Neural cell (in vitro differentiated cells): ENCODE measurements at regions not wholly inside any gene's neighbourhood (a gene's known extent, or its start where the extent isn't known, plus 50 kb on each side); places are given as distances from the start of the nearest gene placed in this dataset.

Source experiments
- H2AFZ ChIP-seq: fragments of 200-600, 300-800 bp; sonication (generic), shearing (Covaris generic); 2 replicates; pipeline ENCODE4 v1.6.0; 2014; ENCODE audit warnings: low read depth, mild to moderate bottlenecking, antibody characterized with exemption, low read length, moderate library complexity
- H3F3A ChIP-seq: fragments of 200-600 bp; shearing (Covaris generic); 2 replicates; pipeline ENCODE4 v1.6.1; 2016; ENCODE audit warnings: mild to moderate bottlenecking, moderate library complexity, mixed read lengths, antibody characterized with exemption, low read length; ENCODE audit not compliant: insufficient read depth, poor library complexity, severe bottlenecking
- H3K27ac ChIP-seq: fragments of 200-600, 300-800 bp; sonication (generic), shearing (Covaris generic); 2 replicates; pipeline ENCODE4 v1.5.1; 2014; ENCODE audit warnings: mild to moderate bottlenecking, low read length, moderate library complexity
- H3K27me3 ChIP-seq: fragments of 300-800, 200-600 bp; sonication (generic), shearing (Covaris generic); 2 replicates; pipeline ENCODE4 v1.6.0; 2014; ENCODE audit warnings: mild to moderate bottlenecking, low read depth, low read length, moderate library complexity; ENCODE audit not compliant: insufficient read depth
- H3K36me3 ChIP-seq: fragments of 300-800, 200-600 bp; sonication (generic), shearing (Covaris generic); 2 replicates; pipeline ENCODE4 v1.5.1; 2014; ENCODE audit warnings: mild to moderate bottlenecking, antibody characterized with exemption, low read length, moderate library complexity; ENCODE audit not compliant: insufficient read depth
- H3K4me2 ChIP-seq: fragments of 300-800, 200-600 bp; sonication (generic), shearing (Covaris generic); 2 replicates; pipeline ENCODE4 v1.6.0; 2014; ENCODE audit warnings: mild to moderate bottlenecking, low read length
- H3K4me3 ChIP-seq: fragments of 300-800, 200-600 bp; sonication (generic), shearing (Covaris generic); 2 replicates; pipeline ENCODE4 v1.5.1; 2014; ENCODE audit warnings: mild to moderate bottlenecking, low read length, moderate library complexity
- H3K79me2 ChIP-seq: fragments of 200-600 bp; shearing (Covaris generic); replicated peaks from 2 replicates; pipeline ENCODE4 v1.6.0; 2014; ENCODE audit warnings: mild to moderate bottlenecking, low read length, moderate library complexity; ENCODE audit not compliant: insufficient read depth
- H3K9ac ChIP-seq: fragments of 300-800, 200-600 bp; sonication (generic), shearing (Covaris generic); 2 replicates; pipeline ENCODE4 v1.6.1; 2016; ENCODE audit warnings: mild to moderate bottlenecking, low read length, mixed read lengths
- H3K9me2 ChIP-seq: fragments of 200-600 bp; shearing (Covaris generic); 2 replicates; pipeline ENCODE4 v1.6.1; 2016; ENCODE audit warnings: mild to moderate bottlenecking, low read length, mixed read lengths; ENCODE audit not compliant: insufficient read depth
- H3K9me3 ChIP-seq: fragments of 200-600, 300-800 bp; sonication (generic), shearing (Covaris generic); 2 replicates; pipeline ENCODE4 v1.6.1; 2016; ENCODE audit warnings: mild to moderate bottlenecking, mixed run types, low read length, moderate library complexity, mixed read lengths
- H4K20me1 ChIP-seq: fragments of 200-600 bp; shearing (Covaris generic); 2 replicates; pipeline ENCODE4 v1.6.1; 2016; ENCODE audit warnings: mild to moderate bottlenecking, mixed run types; ENCODE audit not compliant: insufficient read depth
- EP300 ChIP-seq: fragments of 450-650 bp; conservative IDR thresholded peaks from 2 replicates; pipeline ENCODE4 v1.6.1; 2014; ENCODE audit warnings: antibody characterized with exemption, mild to moderate bottlenecking, moderate library complexity; ENCODE audit not compliant: poor library complexity, severe bottlenecking
- EZH2 ChIP-seq: fragments of 200-600, 300-800 bp; shearing (Covaris generic), sonication (generic); IDR thresholded peaks from 2 replicates; pipeline ENCODE4 v1.6.1; 2014; ENCODE audit warnings: antibody characterized with exemption, low read length, borderline replicate concordance, mild to moderate bottlenecking; ENCODE audit not compliant: insufficient read depth, poor library complexity, severe bottlenecking
- MXI1 ChIP-seq: fragments of 450-650 bp; conservative IDR thresholded peaks from 2 replicates; pipeline ENCODE4 v1.6.1; 2014; ENCODE audit warnings: antibody characterized with exemption, mild to moderate bottlenecking; ENCODE audit not compliant: poor library complexity, severe bottlenecking
- POLR2AphosphoS5 ChIP-seq: IDR thresholded peaks from 2 replicates; pipeline ENCODE4 v1.6.1; 2012
- RAD21 ChIP-seq: fragments of 450-650 bp; conservative IDR thresholded peaks from 2 replicates; pipeline ENCODE4 v1.6.1; 2014; ENCODE audit warnings: antibody characterized with exemption, mild to moderate bottlenecking, moderate library complexity
- REST ChIP-seq: IDR thresholded peaks from 2 replicates; pipeline ENCODE4 v1.6.1; 2012; ENCODE audit warnings: borderline replicate concordance
- SMC3 ChIP-seq: fragments of 450-650 bp; conservative IDR thresholded peaks from 2 replicates; pipeline ENCODE4 v1.6.1; 2014; ENCODE audit warnings: antibody characterized with exemption, mild to moderate bottlenecking, moderate library complexity; ENCODE audit not compliant: poor library complexity
- TAF1 ChIP-seq: IDR thresholded peaks from 2 replicates; pipeline ENCODE4 v1.6.1; 2012; ENCODE audit warnings: low read depth
- TF ChIP-seq, protein P1 (sequence below): fragments of 450-650 bp; IDR thresholded peaks from 2 replicates; pipeline ENCODE4 v1.5.1; 2014; ENCODE audit warnings: antibody characterized with exemption, mild to moderate bottlenecking, moderate library complexity; ENCODE audit not compliant: poor library complexity, severe bottlenecking

DNA sequence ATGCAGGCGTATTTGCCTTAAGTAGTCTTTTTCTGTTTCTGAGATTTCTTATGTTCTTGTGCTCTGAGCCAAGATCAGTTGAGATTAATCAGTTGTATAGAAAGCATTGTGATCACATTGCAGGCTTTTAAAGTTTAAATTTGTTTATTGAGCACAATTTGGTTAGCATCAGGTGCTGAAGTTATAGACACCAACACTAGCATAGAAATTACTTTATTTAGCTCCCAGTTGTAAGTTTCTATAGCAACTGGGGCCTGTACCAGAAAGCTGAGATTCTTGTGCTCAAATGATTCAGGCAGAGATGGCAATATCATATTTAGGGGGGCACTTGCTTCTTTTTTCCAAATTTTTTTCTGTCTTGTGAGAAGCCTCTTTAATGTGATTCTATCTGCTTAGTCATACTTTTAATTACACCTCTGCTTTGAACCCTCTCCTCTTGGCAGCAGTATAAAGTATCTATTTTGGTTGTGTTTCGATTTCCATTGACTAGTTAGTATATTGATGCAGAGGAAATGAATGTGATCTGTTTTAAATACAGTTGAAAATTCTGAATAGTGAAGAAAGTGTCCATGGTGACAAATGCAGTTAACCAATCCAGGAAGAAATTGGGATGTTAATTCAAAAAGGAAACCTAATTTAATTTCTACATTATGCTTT is 241.7 kb upstream of the GBE1 start:
- Histone ChIP-seq H3K4me2 (no peak overlapping the region), H3K9me3 (no peaks in the 10 kb centered on the region), H2AFZ (no peak overlapping the region), H3K36me3 (no peaks in the 10 kb centered on the region), H3K27me3 (no peaks in the 10 kb centered on the region), H3K9me2 (no peaks in the 10 kb centered on the region), H4K20me1 (no peaks in the 10 kb centered on the region), H3F3A (no peaks in the 10 kb centered on the region), H3K79me2 (no peaks in the 10 kb centered on the region), H3K27ac (no peak overlapping the region), H3K9ac (no peak overlapping the region), H3K4me3 (no peak overlapping the region)
- no peak for TF ChIP-seq MXI1
- TF ChIP-seq, protein P1, sequence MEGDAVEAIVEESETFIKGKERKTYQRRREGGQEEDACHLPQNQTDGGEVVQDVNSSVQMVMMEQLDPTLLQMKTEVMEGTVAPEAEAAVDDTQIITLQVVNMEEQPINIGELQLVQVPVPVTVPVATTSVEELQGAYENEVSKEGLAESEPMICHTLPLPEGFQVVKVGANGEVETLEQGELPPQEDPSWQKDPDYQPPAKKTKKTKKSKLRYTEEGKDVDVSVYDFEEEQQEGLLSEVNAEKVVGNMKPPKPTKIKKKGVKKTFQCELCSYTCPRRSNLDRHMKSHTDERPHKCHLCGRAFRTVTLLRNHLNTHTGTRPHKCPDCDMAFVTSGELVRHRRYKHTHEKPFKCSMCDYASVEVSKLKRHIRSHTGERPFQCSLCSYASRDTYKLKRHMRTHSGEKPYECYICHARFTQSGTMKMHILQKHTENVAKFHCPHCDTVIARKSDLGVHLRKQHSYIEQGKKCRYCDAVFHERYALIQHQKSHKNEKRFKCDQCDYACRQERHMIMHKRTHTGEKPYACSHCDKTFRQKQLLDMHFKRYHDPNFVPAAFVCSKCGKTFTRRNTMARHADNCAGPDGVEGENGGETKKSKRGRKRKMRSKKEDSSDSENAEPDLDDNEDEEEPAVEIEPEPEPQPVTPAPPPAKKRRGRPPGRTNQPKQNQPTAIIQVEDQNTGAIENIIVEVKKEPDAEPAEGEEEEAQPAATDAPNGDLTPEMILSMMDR = no peak
- no peak for TF ChIP-seq TAF1
- TF ChIP-seq EZH2 = no peak
- TF ChIP-seq SMC3 = no peak
- TF ChIP-seq REST = no peak
- TF ChIP-seq RAD21 = no peak
- TF ChIP-seq EP300 = no peak
- TF ChIP-seq POLR2AphosphoS5 = no peak

DNA sequence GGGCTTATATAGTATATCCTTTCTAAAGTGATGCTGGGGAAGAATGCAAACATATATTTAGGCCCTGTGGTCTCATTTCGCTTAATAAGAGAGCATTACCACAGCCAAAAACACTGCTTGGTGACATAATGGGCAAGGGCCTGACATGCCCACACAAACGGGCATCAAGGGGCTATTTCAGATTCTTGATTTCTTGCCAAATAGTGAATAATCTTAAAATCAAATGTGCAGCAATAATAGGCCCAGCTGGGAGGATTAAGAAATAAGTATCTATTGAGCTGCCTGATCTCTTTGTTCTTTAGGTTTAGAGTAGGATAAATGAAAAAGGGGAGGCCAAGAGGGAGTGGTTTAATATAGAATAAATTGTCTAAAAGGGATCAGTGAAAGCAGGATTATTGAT is 241.0 kb upstream of the GBE1 start:
- H4K20me1 ChIP-seq = no peaks in the 10 kb centered on the region
- H3K4me2 ChIP-seq = no peak overlapping the region
- H2AFZ ChIP-seq = no peak overlapping the region
- no peaks in the 10 kb centered on the region for H3K79me2 ChIP-seq
- no peaks in the 10 kb centered on the region for H3K9me2 ChIP-seq
- no peaks in the 10 kb centered on the region for H3F3A ChIP-seq
- H3K9me3 ChIP-seq = no peaks in the 10 kb centered on the region
- no peak overlapping the region for H3K4me3 ChIP-seq
- no peaks in the 10 kb centered on the region for H3K36me3 ChIP-seq
- TF ChIP-seq TAF1 = no peak
- no peak for TF ChIP-seq POLR2AphosphoS5
- no peak for TF ChIP-seq REST
- no peak for TF ChIP-seq RAD21
- no peak for TF ChIP-seq MXI1
- no peak for TF ChIP-seq SMC3
- TF ChIP-seq EP300 = no peak
- TF ChIP-seq, protein P1 = no peak
- no peaks in the 10 kb centered on the region for H3K27me3 ChIP-seq
- H3K27ac ChIP-seq = no peak overlapping the region
- no peak overlapping the region for H3K9ac ChIP-seq
